ENCODE measurements at regions not wholly inside any gene's neighbourhood (a gene's known extent, or its start where the extent isn't known, plus 50 kb on each side); places are given as distances from the start of the nearest gene placed in this dataset.

DNA sequence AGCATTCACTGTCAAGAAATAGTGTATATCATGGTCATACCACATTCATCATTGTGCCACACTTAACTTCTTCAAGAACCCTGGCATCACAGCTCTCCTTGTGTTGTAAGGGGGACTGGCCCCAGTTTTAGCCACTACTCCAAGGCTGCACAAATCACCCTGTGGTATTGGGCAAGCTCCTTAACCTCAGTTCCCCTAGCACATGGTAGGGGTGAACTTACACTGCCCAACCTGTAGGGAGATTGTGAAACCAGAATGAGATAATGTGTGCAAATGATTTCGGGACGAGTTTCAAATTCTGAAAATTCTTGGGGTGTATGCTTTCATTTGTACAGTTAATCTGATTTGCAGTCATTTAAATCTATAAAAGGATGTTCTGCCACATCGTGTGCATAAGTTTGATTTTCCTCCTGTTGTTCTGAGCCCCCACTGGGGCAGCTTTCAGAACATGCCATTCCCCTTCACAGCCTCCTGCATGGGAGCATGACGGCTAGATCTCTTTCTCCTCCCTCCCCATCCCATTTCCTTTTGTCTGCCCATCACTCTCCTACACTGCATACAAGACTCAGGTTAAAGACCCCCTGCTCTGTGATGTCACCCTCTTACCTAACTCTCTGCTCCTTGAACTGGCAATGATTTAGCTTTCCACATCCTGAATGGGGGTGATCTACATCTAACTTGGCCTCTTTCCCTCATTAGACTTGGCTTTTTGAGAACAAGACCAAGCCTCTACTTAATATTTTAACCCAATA is 290.3 kb downstream of the CHRM3 start:
- DNase-seq (ENCODE audit: low spot score): no peak

GRCh38 chr1:239677362-239677761 is 291.0 kb downstream of the CHRM3 start:
- DNase-seq (ENCODE audit: low spot score): no peak

DNA sequence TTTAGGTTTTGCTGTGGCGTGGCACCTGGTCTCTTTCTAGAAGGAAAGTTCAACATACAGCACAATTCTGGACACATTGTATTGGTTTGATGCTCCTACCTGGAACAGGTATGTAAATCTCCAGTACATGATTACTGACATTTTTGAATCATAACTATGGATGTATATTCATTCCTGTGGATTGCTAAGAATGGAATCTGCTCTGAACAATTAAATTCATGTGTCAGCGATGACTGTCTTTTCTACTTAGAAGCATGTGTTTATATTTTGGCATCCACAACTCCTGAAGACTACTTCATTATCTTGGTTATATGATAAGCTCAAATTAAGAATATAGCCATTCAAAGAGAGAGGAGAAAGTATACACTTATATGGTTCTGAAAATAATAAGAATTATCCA is 291.8 kb downstream of the CHRM3 start:
- DNase-seq (ENCODE audit: low spot score): no peak

DNA sequence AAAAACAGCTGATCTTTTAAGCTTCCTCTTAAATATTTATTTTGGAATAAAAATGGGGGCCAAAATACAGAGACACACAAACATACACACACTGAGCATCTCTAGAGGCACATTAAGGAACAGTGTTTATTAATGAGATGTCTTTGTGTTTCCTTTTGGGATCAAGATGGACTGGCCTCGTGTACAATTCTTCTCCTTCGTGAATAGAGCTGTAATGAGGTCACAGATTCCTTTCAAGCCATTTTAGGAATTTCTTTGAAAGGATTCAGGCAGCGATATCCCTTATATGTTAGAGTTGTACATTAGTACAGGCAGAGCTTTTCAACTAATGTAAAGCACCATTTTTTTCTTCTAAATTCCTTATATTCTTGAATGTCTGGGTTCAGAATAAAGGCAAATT is 295.7 kb downstream of the CHRM3 start:
- DNase-seq (ENCODE audit: low spot score): no peak

DNA sequence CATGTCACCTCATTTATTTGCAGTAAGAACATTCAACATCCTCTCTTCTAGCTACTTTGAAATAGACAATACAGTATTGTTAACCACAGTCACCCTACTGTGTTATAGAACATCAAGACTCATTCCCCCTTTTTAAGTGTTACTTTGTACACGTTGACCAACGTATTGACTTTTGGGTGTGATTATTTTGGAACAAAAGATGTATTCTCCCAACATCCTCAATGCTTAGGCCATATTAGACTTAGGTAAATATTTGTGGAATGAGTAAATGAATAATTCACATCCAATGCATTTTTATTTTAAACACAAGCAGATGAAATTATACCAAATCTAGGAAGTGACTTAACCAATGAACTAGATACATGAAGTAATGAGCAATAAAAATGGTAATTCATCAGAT is 296.6 kb downstream of the CHRM3 start:
- no peak for DNase-seq (ENCODE audit: low spot score)

- DNase-seq (ENCODE audit: low spot score): no peak
These were observed 300.0 kb downstream of the CHRM3 start for GRCh38 chr1:239686386-239686785.

DNA sequence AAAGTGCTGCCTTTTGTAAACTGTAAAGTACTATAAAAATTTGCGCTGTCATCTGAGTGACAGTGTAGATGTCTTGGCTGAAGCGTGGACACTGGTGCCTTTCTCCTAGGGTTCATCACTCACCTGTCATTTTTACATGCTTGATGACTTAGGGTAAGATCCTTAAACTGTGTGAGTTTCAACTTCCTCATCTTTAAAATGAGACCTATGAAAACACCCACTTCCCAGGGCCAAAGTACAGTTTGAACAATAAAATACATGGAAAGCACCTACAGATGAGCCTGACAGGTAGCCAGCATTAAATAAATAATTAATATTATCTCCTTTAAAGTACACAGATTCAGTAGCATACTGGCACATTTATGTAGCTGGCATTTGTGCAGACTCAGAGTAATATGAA is 309.9 kb downstream of the CHRM3 start:
- no peak for DNase-seq (ENCODE audit: low spot score)

GRCh38 chr1:239700667-239701066 is 314.3 kb downstream of the CHRM3 start:
- no peak for DNase-seq (ENCODE audit: low spot score)

DNA sequence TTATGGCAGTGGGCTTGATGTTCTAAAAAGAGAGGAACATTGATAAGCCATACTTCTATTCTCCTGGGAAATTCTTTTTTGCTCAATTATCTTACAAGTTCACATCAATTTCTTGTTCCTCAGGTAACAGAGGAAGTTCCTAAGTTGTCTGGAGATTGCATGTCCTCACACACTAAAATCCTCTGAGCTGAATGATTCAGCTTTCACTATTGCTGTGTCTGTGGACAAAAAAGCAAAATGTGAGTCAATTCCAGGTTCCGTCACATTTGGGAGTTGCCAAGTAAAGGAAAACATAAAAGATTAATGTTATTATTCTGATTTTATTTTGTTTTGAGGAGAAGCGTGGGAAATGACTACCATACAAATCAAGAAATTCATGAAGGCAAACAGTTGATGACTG is 316.7 kb downstream of the CHRM3 start:
- DNase-seq (ENCODE audit: low spot score): no peak

- no peak for DNase-seq (ENCODE audit: low spot score)
These were observed 320.0 kb downstream of the CHRM3 start for GRCh38 chr1:239706245-239706892.

GRCh38 chr1:239707615-239708014 is 321.2 kb downstream of the CHRM3 start:
- no peak for DNase-seq (ENCODE audit: low spot score)

- DNase-seq (ENCODE audit: low spot score): no peak
These were observed 322.3 kb downstream of the CHRM3 start for GRCh38 chr1:239708622-239709021.

GRCh38 chr1:239711768-239712167 is 325.4 kb downstream of the CHRM3 start:
- no peak for DNase-seq (ENCODE audit: low spot score)

- no peak for DNase-seq (ENCODE audit: low spot score)
These were observed 330.9 kb downstream of the CHRM3 start for GRCh38 chr1:239717097-239717917.

- no peak for DNase-seq (ENCODE audit: low spot score)
These were observed 331.5 kb downstream of the CHRM3 start for GRCh38 chr1:239717918-239718184.

DNA sequence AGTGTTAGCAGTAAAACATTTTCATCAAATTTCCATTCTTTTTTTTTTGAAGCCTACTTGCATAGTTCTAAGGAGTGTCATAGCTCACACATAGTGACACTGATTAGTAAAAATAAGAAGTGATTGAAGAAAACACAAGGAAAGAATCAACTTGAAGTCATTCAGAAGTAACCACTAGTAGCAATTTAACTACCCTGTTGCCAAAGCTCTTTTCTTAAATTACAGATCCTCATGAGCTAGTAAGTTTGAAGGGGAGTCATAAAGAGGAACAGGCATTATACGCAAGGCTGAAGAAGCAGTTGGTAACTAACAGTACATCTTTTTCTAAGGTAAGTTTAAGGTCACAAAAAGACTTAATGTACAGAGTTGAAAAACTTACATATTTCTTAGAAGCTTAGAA is 332.2 kb downstream of the CHRM3 start:
- DNase-seq (ENCODE audit: low spot score): no peak

GRCh38 chr1:239718997-239719628 is 332.7 kb downstream of the CHRM3 start:
- DNase-seq (ENCODE audit: low spot score): no peak

DNA sequence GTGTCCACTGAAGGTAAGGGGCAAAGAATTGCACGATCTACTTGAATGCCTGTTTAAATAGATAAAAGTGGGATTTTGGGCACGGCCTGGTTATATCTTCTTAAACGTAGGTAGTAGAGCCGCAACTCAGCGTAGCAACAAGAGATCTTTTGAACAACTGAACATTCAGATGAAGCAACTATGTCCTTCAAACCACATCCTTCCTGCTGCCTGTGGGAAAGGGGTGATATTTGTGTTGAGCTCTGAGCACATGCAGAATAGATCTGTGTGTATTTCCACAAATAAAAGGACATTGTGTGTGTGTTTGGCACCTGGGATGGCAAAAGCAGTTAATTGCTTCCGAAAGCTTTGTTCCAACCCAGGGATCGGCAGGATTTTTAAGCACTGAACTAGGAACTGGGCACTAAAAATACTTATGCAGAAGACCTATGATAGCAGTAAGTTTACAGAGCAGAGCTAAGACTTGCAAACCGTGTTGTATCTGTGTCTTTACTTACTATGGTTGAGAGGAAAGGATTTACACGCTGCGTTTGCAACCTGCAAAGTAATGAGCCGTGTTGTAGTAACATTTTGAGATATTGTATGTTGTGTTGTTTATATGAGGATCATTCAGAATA is 333.4 kb downstream of the CHRM3 start:
- no peak for DNase-seq (ENCODE audit: low spot score)

DNA sequence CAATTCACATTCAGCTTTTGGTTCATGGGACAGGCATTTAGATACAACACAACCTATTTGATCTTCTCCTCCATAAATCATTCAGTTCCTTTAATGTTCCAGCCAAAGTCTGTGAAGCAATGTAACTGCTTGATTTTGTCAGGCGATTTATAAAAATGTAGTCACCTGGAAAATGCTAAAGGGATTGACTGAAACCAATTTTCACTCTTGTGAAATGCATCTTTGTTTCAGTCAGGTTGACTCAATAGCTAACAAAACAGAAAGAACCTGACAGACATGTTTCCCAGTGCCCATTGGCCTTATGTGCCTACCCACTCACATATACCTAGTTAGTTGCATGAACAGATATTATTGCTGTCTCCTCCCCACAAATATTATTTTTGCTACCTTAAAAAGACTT is 335.7 kb downstream of the CHRM3 start:
- no peak for DNase-seq (ENCODE audit: low spot score)

DNA sequence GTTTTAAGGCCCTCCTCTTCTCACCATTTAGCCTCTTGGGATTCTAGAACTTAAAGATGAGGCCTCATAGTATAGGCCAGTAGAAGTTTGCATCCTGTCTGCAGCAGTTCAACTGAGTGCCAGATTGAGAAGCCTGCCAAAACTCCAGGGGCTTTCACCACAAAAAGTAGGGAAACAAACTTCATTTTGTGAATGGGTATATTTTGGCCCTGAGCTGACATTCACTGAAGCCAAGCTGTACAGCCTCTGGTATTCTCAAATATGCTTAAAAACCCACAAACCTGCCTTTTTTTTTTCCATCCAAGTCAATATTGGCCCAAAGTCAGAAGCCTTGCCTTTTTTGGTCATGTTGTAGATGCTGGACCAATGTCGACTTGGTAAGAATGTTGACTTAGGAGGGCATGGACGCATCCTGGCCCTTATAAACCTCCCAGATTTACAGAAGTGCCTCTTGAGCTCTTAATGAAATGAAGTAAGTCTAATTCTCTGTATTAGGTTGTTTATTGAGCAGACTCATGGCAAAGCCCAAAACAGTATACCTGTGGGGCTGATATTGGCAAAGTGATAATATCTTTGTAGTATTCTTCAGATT is 337.5 kb downstream of the CHRM3 start:
- DNase-seq (ENCODE audit: low spot score): no peak

- DNase-seq (ENCODE audit: low spot score): no peak
These were observed 339.0 kb downstream of the CHRM3 start for GRCh38 chr1:239725371-239725770.

GRCh38 chr1:239725933-239726332 is 339.6 kb downstream of the CHRM3 start:
- no peak for DNase-seq (ENCODE audit: low spot score)

All from hematopoietic multipotent progenitor cell treated with erythropoietin and hydrocortisone succinate and interleukin-3 and kit ligand, for 15 days (in vitro differentiated cells).